ENCODE measurements at regions not wholly inside any gene's neighbourhood (a gene's known extent, or its start where the extent isn't known, plus 50 kb on each side); places are given as distances from the start of the nearest gene placed in this dataset.

GRCh38 chr11:112627588-112628045 is 333.6 kb upstream of the NCAM1 start:
- no peak for DNase-seq (ENCODE audit: low read depth, low spot score)
- no peak overlapping the region for H3K27ac ChIP-seq

GRCh38 chr11:112628676-112629075 is 332.5 kb upstream of the NCAM1 start:
- no peak overlapping the region for H3K27ac ChIP-seq
- no peak for DNase-seq (ENCODE audit: low read depth, low spot score)

DNA sequence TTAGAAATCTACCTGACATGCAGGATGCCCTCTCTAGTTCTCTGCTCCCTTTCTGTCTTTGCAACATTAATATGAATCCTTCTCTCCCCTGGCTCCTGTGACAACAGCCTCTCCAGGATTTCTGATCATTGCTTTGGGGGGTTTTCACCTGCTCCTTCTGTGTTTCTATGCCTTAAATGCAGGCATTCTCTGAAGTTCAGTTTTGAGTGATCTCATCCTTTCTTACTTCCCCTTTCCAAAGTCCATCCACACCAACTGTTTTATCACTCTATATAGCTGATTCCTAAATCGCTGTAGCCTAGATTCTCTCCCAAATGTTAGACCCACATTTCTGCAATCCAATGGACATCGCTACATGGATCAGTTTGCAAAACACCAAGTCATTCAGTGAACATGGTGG is 330.7 kb upstream of the NCAM1 start:
- H3K27ac ChIP-seq, result no peak overlapping the region
- DNase-seq (ENCODE audit: low read depth, low spot score), result no peak

- H3K27ac ChIP-seq, result no peak overlapping the region
Observed at GRCh38 chr11:112631333-112631732, 329.9 kb upstream of the NCAM1 start.

DNA sequence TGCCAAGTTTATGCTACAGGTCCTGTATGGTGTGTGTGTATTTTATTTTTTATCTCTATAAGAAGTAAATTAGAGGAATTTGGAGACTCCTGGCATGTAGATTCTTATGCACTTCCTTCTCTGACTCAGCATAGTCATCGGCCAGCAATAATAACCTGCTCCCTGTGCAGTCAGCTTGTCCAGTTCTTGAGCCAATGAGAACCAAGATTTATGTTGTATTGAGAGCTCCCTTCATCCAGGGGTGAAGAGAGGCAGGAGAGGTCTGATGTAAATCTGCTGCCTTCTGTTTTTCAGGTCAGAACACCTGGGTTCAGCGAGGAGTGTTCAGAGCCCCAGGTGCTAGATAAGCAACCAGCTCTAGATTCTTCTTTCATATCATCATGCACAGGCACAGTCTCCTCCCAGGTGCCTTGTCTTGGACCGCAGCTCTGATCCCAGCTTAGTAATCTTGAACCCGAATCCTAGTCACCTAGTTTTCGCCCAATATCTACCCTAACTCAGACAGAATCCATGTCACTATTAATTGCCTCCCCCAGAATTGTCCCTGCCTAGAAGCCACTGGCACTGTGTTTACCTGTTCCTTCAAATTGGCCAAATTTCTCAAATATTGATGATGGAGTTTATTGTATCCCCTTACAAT is 328.2 kb upstream of the NCAM1 start:
- no peak overlapping the region for H3K27ac ChIP-seq
- DNase-seq (ENCODE audit: low read depth, low spot score), result no peak

More at GRCh38 chr11:112631333-112631732, 329.9 kb upstream of the NCAM1 start:
- DNase-seq (ENCODE audit: low read depth, low spot score), result no peak

GRCh38 chr11:112634551-112634950 is 326.7 kb upstream of the NCAM1 start:
- DNase-seq (ENCODE audit: low read depth, low spot score), result no peak
- H3K27ac ChIP-seq, result no peak overlapping the region

DNA sequence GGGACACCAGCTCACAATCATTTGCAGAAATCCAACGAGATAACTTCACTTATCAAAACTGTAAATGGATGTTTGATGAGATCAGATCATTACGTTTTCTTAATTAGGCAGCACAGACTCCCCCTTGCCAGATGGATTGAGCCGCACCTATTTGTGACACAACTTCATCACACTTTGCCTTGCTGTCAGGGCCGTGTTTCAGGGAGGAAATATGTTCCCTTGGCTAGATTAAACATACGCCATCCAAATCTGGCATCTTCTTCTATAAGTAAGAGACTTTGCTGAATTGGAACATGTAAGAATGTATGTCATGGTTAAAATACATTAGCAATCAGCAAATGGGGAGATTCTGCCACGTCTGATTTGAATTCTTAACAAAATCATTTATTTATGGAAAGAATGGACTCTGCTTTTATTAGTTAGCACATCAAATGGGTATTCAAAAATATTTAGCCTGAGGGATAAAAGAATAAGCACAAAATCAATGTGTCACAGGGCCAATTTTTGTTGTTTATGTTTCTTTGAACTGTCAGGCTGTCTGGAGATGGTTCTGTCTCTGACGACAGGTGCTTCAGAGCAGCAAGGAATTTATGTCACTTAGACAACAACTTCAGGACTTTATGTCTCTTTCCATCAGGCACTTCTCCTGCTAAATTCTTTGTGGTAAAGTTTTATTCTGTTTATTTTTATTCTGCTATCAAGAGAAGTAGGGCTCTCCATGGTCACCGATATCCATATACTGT is 326.1 kb upstream of the NCAM1 start:
- no peak overlapping the region for H3K27ac ChIP-seq
- no peak for DNase-seq (ENCODE audit: low read depth, low spot score)

GRCh38 chr11:112637076-112637475 is 324.1 kb upstream of the NCAM1 start:
- no peak for DNase-seq (ENCODE audit: low read depth, low spot score)
- H3K27ac ChIP-seq, result no peak overlapping the region

DNA sequence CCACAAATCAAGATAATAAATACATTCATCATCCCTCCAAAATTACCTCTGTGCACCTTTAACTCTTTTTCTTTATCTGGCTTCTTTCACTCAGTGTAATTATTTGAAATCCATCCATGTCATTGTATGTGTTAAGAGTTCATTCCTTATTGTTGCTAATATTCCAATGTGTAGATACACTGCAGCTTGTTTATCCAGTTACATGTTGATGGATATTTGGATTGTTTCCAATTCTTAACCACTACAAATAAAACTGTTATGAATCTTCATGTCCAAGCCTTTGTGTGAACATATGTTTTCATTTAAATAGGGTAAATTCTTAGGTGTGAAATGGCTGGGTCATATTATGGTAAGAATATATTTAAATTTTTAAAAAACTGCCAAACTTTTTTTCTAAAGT is 323.3 kb upstream of the NCAM1 start:
- H3K27ac ChIP-seq, result no peak overlapping the region
- no peak for DNase-seq (ENCODE audit: low read depth, low spot score)

- H3K27ac ChIP-seq, result no peak overlapping the region
- no peak for DNase-seq (ENCODE audit: low read depth, low spot score)
Observed at GRCh38 chr11:112639469-112639868, 321.8 kb upstream of the NCAM1 start.

GRCh38 chr11:112643416-112643815 is 317.8 kb upstream of the NCAM1 start:
- no peak for DNase-seq (ENCODE audit: low read depth, low spot score)
- no peak overlapping the region for H3K27ac ChIP-seq

GRCh38 chr11:112644410-112645131 is 316.6 kb upstream of the NCAM1 start:
- H3K27ac ChIP-seq, result no peak overlapping the region
- no peak for DNase-seq (ENCODE audit: low read depth, low spot score)

DNA sequence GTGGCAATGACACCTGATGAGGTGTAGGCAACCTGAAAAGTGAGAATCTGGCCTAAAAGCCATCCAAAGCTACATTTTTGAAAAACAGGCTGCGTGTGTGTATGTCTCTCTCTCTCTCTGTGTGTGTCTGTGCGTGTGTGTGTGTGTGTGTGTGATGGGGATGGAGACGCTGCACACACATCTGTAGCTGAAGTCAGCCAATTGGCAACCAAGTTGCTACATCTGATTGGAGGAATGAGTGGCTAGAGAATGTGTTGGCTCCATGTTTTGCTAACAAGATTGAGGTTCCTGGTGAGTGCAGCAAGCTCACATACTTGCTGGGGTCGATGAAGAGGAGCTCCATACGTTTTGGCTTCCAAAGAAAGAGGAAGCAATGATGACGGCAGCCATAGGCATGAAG is 311.4 kb upstream of the NCAM1 start:
- no peak for DNase-seq (ENCODE audit: low read depth, low spot score)
- no peak overlapping the region for H3K27ac ChIP-seq

DNA sequence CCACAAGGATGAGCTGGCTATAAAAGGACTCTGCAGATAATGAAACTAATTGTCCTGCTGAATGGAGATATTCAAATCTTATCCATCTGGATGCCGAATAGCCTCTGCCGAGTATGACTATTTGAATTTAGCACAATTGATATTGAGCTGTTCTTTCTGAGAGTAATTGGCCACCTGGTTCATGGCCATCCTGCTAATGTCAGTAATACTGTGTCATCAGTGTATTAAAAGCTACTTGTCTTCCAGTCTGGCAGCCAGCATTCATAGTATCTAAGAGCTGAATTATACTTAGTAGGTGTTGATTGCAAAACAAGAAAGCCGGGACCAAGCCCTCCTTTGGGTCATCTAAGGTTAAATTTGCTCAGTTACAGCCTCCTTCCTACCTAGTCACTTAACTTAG is 310.7 kb upstream of the NCAM1 start:
- no peak overlapping the region for H3K27ac ChIP-seq
- DNase-seq (ENCODE audit: low read depth, low spot score), result no peak

- no peak overlapping the region for H3K27ac ChIP-seq
- no peak for DNase-seq (ENCODE audit: low read depth, low spot score)
Observed at GRCh38 chr11:112651386-112651785, 309.8 kb upstream of the NCAM1 start.

- DNase-seq (ENCODE audit: low read depth, low spot score), result peak; percentile 14
- no peak overlapping the region for H3K27ac ChIP-seq
Observed at GRCh38 chr11:112652786-112653390, 308.3 kb upstream of the NCAM1 start.

DNA sequence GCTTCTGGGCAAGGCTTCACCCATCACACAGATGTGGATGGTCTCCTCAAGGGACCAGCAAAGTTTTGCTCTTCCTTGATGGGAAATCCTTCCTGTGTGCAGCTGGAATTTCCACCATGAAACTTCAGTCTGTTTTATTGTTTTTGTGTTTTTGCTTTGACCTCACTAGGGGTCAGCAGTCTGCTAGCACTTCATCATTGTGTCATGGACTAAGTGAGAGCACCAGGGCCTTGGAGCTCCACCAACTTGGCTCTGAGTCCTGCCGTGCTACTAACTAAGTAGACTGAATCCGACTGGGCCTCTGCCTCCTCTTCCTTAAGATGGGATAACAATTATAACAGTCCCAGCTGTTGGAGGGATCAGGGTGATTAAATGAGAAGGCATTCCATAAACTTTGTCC is 305.8 kb upstream of the NCAM1 start:
- no peak overlapping the region for H3K27ac ChIP-seq
- no peak for DNase-seq (ENCODE audit: low read depth, low spot score)

DNA sequence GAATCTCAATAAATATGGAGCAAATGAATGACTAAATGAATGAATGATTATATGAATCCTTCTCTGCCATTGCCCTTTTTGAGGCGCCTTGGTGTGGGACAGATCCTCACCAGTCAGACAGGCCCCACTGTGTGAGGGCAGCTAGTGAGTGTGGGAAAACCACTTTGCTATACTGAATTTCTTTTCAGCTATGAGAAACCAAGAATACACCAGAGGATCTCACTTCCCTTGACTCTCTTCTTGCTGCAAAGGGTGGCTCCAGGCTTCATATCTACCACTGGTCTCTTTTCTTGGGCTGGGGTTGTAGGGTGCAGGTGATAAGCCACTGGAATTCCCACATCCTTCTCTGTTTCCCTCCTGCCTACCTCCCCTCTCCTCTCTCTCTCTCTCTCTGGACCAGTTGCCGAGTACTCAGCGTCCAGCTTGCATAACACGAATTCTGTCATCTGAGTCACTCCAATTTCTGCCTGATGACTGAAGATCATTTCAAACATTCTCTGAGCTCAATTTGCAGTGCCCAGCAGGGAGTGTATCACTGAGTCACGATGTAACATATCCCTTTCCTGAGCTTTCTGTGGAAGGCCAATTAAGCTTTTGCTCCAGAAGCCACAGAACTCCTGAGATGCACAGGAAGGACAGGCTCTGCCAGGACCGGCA is 304.3 kb upstream of the NCAM1 start:
- peak overlapping the region; percentile 11 for H3K27ac ChIP-seq
- peak; percentile 40 for DNase-seq (ENCODE audit: low read depth, low spot score)

DNA sequence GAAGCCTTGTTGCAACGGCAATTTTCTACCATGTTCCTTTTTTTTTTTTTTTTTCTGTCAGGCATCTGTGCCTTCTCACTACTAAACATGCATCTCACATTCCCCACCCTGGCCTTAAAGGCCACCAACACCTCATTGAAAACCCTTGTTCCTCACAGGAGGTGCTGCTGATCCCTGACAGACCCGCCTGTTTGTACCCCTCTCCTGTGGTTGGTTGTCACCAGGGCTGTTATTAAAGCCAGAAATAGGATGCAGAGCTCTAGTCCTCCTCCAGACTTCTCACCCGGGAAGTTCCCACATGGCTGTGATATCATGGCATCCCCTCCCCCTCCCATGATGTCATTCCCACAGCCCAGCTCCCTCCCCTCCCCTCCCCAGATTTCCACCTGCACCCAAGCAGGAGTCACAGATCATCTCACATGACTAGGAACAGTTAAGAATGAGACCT is 302.8 kb upstream of the NCAM1 start:
- no peak overlapping the region for H3K27ac ChIP-seq
- no peak for DNase-seq (ENCODE audit: low read depth, low spot score)

GRCh38 chr11:112661146-112661545 is 300.1 kb upstream of the NCAM1 start:
- DNase-seq (ENCODE audit: low read depth, low spot score), result no peak
- no peak overlapping the region for H3K27ac ChIP-seq
